DLD1 (cell line): ENCODE measurements at regions not wholly inside any gene's neighbourhood (a gene's known extent, or its start where the extent isn't known, plus 50 kb on each side); places are given as distances from the start of the nearest gene placed in this dataset.

Experiments used
- in situ Hi-C: cut with HindIII; loops from 2 replicates; pipeline ENCODE4 v1.10.0; 2017; ENCODE audit warnings: low sequenced_read_pairs

- in situ Hi-C loops, result loop anchor here (10.0 kb wide), 2 partner anchors 55 to 205 kb away; no protein-coding TSS in a partner anchor
Observed at GRCh38 chr1:22369294-22370189, 82.1 kb upstream of the ZBTB40 start.

GRCh38 chr1:22370190-22370498 lies 81.5 kb upstream of the ZBTB40 start:
- in situ Hi-C loops, result loop anchor here (10.0 kb wide), 2 partner anchors 55 to 205 kb away; no protein-coding TSS in a partner anchor

- in situ Hi-C loops, result loop anchor here (10.0 kb wide), 2 partner anchors 57 to 207 kb away; no protein-coding TSS in a partner anchor
Observed at GRCh38 chr1:22371408-22371807, 80.2 kb upstream of the ZBTB40 start.

DNA sequence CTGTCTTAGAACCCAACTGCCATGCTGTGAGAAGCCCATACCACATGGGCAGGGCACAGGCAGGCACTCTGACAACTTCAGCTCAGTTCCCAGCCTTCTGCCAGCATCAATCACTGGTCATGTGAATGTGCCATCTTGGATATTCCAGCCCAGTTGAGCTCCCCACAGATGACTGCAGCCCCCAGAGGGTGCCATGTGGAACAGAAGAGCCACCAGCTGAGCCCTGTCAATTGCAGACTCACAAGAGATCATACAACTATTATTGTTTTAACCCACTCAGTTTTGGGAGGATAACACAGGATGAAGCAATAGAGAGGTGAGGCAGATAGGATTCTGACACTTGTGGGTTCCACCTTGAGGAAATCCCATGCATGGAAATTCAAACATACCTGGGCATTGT lies 78.4 kb upstream of the ZBTB40 start:
- in situ Hi-C loops, result loop anchor here (10.0 kb wide), 2 partner anchors 58 to 208 kb away; no protein-coding TSS in a partner anchor

- in situ Hi-C loops, result loop anchor here (10.0 kb wide), 2 partner anchors 59 to 209 kb away; no protein-coding TSS in a partner anchor
Observed at GRCh38 chr1:22374001-22374400, 77.7 kb upstream of the ZBTB40 start.

DNA sequence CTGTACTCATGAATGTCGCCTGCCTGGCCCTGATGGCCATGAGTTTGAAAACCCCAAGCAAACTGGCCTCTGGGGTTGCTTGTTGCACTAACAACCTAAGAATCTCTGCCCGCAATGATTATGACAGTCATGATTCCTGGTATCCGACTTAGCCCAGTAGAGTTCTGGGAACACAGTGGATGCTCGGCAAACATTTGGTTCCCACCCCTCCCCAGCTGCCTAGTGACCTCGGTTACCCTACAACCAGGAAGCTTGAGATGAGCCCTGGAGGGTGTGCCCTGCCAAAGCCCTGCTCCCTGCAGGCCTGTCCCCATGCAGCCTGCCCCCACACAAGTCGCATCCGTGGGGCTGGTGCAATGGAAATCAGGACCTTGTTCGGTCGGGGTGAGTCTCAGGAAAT lies 76.0 kb upstream of the ZBTB40 start:
- in situ Hi-C loops, result loop anchor here (10.0 to 25.0 kb wide), 3 partner anchors 61 to 263 kb away; no protein-coding TSS in a partner anchor

DNA sequence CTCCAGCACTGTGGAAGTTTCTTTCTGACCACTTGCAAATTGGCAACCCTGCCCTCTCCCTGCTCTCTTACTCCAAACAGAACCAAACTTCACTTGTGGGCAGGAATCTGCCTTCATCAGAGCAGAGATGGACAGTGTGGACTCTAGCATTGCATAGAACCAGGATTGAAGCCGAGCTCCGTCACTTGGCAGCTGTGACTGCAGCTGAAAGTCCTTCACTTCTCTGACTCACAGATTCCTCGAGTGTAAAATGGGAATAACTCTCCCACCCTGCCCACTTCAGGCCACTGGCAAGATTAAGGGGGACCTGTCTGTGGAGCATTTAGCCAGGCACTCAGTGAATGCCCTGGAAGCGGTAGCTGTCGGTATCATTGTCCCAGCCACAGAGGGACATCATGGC lies 75.7 kb upstream of the ZBTB40 start:
- in situ Hi-C loops, result loop anchor here (10.0 to 25.0 kb wide), 3 partner anchors 61 to 264 kb away; no protein-coding TSS in a partner anchor

DNA sequence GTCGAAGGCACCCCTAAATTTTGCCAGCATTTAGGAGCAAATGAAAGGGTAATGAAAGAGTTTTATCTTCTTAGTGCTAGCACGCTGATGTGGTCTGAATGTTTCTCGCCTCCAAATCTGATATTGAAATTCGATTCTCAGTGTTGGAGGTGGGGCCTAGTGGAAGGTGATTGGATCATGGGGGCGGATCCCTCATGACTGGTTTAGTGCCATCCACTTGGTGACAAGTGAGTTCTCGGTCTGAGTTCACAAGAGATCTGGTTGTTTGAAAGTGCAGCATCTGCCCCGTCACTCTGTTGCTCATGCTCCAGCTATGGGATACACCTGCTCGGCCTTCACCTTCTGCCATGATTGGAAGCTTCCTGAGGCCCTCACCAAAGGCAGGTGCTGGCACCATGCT lies 75.1 kb upstream of the ZBTB40 start:
- in situ Hi-C loops, result loop anchor here (10.0 to 25.0 kb wide), 3 partner anchors 62 to 264 kb away; no protein-coding TSS in a partner anchor

DNA sequence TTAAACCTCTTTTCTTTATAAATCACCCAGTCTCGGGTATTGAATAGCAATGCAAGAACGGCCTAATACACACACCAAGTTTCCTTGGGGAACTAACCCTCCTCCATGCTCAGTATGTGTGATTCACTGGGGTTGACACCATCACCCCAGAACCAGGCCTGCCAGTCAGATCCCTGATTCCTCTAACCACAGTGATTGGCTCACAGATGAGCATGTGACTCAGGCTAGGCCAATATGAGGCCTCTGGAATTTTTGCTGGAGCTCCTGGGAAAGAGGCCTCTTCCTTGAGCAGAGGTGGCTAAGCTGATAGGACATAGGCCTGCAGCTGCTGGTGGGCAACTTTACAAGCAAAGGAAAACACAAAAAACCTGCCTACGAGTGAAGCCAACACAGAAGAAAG lies 74.7 kb upstream of the ZBTB40 start:
- in situ Hi-C loops, result loop anchor here (10.0 to 25.0 kb wide), 3 partner anchors 62 to 265 kb away; no protein-coding TSS in a partner anchor

DNA sequence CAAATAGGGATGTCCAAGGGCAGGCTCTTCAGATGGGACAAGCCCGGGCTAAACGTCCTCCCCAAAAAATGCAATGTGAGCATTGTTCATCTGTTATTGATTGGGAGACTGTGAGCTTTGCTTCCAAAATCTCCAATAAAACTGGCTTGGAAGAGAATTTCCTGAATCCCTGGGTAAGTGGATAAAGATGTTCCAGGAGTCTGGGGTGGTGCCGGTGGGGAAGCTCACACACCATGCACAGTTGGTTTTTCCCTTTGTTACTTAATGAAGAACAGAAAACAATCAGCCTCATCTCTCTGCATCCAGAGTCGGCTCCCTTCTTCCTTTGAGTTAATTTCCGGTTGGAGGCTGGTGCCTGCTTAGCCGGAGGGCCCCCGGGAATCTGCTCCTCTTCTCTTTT lies 72.1 kb upstream of the ZBTB40 start:
- in situ Hi-C loops, result loop anchor here (10.0 to 25.0 kb wide), 3 partner anchors 65 to 267 kb away; no protein-coding TSS in a partner anchor

DNA sequence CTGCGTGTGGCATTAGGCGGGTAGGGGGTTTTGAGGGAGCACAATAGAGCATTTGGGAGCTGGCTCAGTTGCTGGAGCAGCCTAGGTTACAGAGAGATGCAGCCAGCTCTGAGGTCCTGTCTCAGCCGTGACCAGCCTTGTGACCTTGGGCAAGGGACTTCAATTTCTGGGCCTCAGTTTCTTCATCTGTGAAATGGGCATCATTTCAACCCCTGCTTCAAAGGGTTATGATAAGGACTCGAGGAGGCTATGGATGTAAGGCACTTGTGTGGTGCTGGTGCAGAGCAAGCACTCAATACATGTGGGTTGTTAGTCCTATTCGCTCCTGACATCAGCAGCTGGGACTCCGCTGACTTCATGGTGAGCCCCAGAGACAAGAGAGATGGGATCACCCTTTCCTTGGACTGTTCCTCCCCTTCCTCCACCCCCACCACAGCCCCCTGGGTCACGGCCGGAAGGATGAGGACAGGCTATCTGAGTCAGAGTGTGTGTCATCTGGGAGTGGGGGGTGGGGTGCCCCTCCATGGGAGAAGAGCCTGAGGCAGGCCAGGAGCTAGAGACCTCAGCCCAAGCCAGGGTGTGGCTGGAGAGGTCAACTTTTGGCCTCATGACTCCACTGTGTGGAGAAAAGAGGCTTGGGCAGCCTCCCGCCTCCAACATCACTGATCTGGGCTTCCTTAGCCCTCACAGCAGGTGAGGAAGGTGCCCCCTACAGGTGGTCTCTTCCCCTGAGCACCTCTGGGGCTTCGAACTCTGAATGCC lies 71.4 kb upstream of the ZBTB40 start:
- in situ Hi-C loops, result loop anchor here (25.0 kb wide), 1 partner anchor 268 kb away; no protein-coding TSS in a partner anchor

DNA sequence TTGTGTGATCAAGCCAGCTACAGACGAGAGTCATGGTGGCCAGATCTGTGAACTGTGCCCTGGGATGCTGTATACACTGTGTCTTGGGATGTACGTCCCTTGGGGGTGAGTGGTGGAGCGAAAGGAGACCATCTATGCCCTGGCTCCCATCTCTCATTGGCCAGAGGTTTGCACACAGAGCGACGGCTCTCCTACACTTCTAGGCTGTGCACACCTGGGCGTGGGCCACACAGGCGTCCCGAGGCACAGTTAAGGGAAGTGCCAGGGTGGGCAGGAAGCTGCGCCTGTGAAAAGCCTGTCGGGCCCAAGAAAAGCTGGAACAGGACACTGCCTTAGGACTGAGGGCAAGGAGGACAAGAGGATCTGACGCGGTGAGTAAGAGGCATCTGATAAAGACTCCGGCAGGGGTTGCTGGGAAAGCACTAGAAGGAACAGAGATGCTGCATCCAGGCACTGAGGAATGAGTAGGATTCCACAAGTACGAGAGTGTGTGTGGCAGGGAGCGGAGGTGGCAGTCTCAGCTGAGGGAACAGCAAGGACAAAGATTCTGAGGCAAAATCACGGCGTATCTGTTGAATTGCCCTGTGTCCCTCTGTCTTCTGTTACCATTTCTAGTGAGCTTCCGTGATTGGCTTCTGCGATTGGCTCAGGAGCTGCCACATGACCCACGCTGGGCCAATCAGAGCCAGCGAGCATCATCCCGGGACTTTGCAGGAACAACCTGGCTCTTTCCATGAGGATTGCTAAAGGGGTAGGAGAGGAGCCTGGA lies 67.9 kb upstream of the ZBTB40 start:
- in situ Hi-C loops, result loop anchor here (25.0 kb wide), 1 partner anchor 271 kb away; no protein-coding TSS in a partner anchor

DNA sequence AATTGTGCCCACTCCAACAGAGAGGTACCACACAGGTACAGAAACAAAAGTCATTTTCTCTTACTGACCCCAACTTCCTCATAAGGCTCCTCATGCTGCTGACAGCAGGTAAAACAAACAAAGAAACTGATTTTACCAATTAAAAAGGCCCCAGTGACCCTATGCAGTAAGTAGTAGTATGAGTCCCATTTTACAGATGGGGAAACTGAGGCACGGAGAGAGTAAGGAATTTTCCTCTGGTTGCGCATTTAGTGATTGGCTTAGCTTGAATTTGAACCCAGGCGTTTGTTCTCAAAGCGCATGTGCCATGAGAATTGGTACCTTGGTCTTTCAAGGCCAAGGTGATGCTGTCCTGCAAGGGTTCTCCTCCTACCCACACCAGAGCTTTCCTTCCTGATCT lies 66.1 kb upstream of the ZBTB40 start:
- in situ Hi-C loops, result loop anchor here (25.0 kb wide), 1 partner anchor 273 kb away; no protein-coding TSS in a partner anchor

DNA sequence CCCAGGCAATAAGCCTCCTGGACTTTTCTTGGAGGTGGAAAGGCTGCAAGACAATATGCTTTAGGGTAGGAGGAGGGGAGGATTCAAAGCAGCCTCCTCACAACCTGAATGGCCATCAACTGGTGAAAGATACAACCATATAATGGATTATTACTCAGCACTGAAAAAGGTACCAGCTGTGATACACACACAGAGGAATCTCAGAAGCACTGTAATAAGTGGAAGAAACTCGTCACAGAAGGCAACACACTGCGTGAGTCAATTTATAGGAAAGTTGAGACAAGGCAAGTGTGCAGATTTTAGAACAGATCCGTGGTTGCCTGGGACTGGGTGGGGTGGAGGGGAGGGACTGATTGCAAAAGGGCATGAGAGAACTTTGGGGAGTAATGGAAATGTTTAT lies 64.9 kb upstream of the ZBTB40 start:
- in situ Hi-C loops, result loop anchor here (25.0 kb wide), 1 partner anchor 274 kb away; no protein-coding TSS in a partner anchor

- in situ Hi-C loops, result loop anchor here (25.0 kb wide), 1 partner anchor 276 kb away; no protein-coding TSS in a partner anchor
Observed at GRCh38 chr1:22387919-22388580, 63.6 kb upstream of the ZBTB40 start.

DNA sequence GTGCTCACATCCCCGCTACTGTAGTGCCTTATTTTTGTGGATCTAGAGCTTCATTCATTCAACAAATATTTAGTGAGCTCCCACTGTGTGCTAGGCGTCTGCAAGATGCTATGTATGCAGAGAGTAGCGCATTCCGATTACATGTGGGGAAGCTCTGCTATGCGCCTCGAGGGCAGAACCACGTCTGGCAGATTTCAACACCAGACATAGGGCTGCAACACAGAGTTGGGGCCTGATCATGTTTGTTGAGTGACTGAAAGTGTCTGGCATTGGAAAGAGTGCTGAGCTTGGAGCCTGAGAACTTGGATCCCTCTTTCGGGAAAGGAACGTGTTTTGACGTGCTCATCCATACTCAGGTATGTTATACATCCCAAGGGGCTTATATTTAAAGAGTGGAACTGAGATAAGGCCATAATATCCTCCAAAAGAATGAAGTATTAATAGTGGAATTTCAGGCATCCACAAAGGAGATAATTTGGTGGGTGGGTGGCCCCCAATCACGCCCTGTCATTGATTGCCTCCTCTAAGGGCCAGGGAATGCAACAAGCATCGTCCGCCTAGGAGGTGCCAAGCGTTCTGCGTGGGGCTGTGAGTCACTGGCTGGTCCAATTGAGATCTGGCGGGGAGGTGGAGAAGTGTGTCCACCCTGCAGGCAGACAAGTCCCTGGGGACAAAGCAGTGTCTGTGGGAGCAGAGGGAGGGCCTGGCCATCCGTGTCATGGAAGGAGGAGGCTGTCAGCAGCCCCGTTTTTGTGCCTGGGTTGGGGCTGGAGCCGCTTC lies 62.8 kb upstream of the ZBTB40 start:
- in situ Hi-C loops, result loop anchor here (25.0 kb wide), 1 partner anchor 277 kb away; no protein-coding TSS in a partner anchor

GRCh38 chr1:22393587-22393986 lies 58.1 kb upstream of the ZBTB40 start:
- in situ Hi-C loops, result loop anchor here (25.0 kb wide), 1 partner anchor 281 kb away; no protein-coding TSS in a partner anchor

DNA sequence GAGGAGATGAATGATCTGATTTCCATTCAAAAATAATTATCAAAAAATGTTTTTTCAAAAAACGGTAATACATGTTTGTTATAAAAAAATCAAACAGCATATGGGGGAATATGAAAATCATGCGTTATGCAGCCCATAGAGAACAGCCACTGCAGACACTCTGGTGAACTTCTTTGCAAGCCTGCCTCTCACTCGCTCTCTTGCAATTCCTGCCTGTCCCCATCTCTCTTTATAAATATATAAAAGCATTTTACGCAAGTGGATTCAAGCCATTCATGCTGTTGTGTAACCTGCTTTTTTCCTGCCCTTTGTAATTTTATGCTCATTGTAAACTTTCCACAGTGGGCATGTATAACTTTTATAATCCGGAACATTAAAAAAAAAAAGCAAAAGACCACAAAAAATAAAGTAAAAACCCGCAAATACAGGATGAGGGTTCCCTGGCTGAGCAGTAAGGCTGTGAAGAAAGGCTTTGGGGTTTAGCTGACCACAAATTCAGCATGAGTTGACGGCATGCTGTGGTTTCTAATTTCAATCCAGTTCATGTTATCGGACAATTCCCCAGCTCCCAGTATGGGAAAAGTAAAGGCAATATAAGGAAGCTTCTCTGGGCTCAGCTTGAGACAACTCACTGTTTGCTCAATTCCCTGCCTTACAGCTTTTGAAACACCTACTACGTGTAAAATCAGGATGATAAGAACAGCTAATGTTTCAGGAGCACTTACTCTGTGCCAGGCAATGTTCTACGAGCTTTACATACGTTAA lies 52.8 kb upstream of the ZBTB40 start:
- in situ Hi-C loops, result loop anchor here (25.0 kb wide), 1 partner anchor 287 kb away; no protein-coding TSS in a partner anchor
